Astrocyte of the hippocampus (primary cell): ENCODE measurements at regions not wholly inside any gene's neighbourhood (a gene's known extent, or its start where the extent isn't known, plus 50 kb on each side); places are given as distances from the start of the nearest gene placed in this dataset.

Experiments used
- DNase-seq: peaks from one replicate; pipeline ENCODE4 v3.0.0; 2011; ENCODE audit warnings: low read depth, low spot score

- DNase-seq, result peak; percentile 86
Measured at GRCh38 chr18:68623342-68623741, 91.6 kb downstream of the TMX3 start.

GRCh38 chr18:68611311-68611710 lies 103.6 kb downstream of the TMX3 start:
- DNase-seq, result no peak

GRCh38 chr18:68608851-68609490 lies 105.9 kb downstream of the TMX3 start:
- DNase-seq, result no peak

- no peak for DNase-seq
Measured at GRCh38 chr18:68607852-68608251, 107.1 kb downstream of the TMX3 start.

GRCh38 chr18:68604256-68604655 lies 110.7 kb downstream of the TMX3 start:
- peak; percentile 25 for DNase-seq

- no peak for DNase-seq
Measured at GRCh38 chr18:68596016-68596415, 118.9 kb downstream of the TMX3 start.

- no peak for DNase-seq
Measured at GRCh38 chr18:68588169-68588568, 126.7 kb downstream of the TMX3 start.

GRCh38 chr18:68583685-68584084 lies 131.2 kb downstream of the TMX3 start:
- DNase-seq, result no peak

- DNase-seq, result no peak
Measured at GRCh38 chr18:68574311-68574710, 140.6 kb downstream of the TMX3 start.

- DNase-seq, result no peak
Measured at GRCh38 chr18:68569936-68570335, 145.0 kb downstream of the TMX3 start.

GRCh38 chr18:68568364-68569155 lies 146.3 kb downstream of the TMX3 start:
- DNase-seq, result peak; percentile 11

- DNase-seq, result no peak
Measured at GRCh38 chr18:68566991-68567390, 147.9 kb downstream of the TMX3 start.

GRCh38 chr18:68564961-68565360 lies 149.9 kb downstream of the TMX3 start:
- DNase-seq, result peak; percentile 21

GRCh38 chr18:68564351-68564750 lies 150.6 kb downstream of the TMX3 start:
- DNase-seq, result no peak

GRCh38 chr18:68560128-68560527 lies 154.8 kb downstream of the TMX3 start:
- no peak for DNase-seq

- DNase-seq, result no peak
Measured at GRCh38 chr18:68557183-68557582, 157.7 kb downstream of the TMX3 start.

- no peak for DNase-seq
Measured at GRCh38 chr18:68555879-68556301, 159.0 kb downstream of the TMX3 start.

- peak; percentile 50 for DNase-seq
Measured at GRCh38 chr18:68548904-68549870, 165.7 kb downstream of the TMX3 start.

- DNase-seq, result no peak
Measured at GRCh38 chr18:68543344-68543743, 171.6 kb downstream of the TMX3 start.

GRCh38 chr18:68542846-68543245 lies 172.1 kb downstream of the TMX3 start:
- no peak for DNase-seq

GRCh38 chr18:68533641-68534040 lies 181.3 kb downstream of the TMX3 start:
- no peak for DNase-seq

- no peak for DNase-seq
Measured at GRCh38 chr18:68532328-68532885, 182.5 kb downstream of the TMX3 start.
